ENCODE measurements at regions not wholly inside any gene's neighbourhood (a gene's known extent, or its start where the extent isn't known, plus 50 kb on each side); places are given as distances from the start of the nearest gene placed in this dataset.
A peak's percentile ranks its signal among the peaks of the same experiment; 100 is the strongest.

DNA sequence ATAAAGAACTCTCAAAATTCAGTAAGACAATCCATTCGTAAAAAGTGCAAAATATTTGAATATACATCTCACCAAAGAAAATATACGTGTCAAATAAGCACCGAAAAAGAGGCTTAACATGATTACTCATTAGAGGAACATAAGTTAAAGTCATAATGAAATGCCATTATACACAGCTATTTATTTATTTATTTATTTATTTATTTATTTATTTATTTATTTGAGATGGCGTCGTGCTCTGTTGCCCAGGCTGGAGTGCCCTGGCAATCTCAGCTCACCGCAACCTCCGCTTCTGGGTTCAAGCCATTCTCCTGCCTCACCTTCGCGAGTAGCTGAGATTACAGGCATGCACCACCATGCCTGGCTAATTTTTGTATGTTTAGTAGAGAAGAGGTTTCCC is 203.6 kb upstream of the UBASH3B start:
- no peak overlapping the region for H3K27ac ChIP-seq
- WGBS (ENCODE audit: missing lambda C conversion rate) = 85% methylated on average over 9 of the region's 9 CpGs
- H3K4me3 ChIP-seq = no peak overlapping the region
- H3K4me2 ChIP-seq = no peak overlapping the region
- no peaks in the 10 kb centered on the region for H3K4me1 ChIP-seq
- CTCF ChIA-PET = interaction anchor here (1.2 kb wide), 1 partner anchor 462 kb away, joined by 5 read pairs; no protein-coding TSS in a partner anchor
- POLR2A ChIA-PET = no interaction called here
- ATAC-seq (no peak), DNase-seq (ENCODE audit: low read depth in 1 of 2, low spot score in 1 of 2) (no peak), FAIRE-seq (no peak)
- no peaks in the 10 kb centered on the region for H3K9me3 ChIP-seq
- TF ChIP-seq EHF (CRISPR knock-in tag; IDR thresholded peaks at IDR 0.05) (no peak), ZC3H11A (IDR thresholded peaks at IDR 0.05) (peak; percentile 83)

DNA sequence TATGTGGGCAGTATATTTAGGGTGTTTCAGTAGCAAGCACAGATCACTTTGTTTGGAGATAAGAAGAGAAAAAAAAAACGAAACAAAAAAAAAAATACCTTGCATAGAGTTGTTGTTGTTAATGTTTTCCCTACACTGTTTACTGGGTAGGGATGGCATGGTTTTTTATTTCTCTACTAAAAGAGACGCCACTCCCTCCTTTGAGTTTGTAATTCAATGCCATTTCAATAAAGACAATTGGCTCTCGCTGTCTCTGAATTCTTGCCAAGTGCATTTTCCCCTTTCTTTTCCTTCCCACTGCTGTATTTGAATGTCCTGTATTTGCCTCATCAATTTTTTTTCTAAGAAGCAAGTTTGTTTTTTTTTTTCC is 213.9 kb upstream of the UBASH3B start:
- POLR2A ChIA-PET = interaction anchor here (0.6 kb wide), 1 partner anchor 116 kb away, joined by 9 read pairs; no protein-coding TSS in a partner anchor
- Histone ChIP-seq H3K4me1 (peaks cover 18% of the 10 kb centered on the region), H3K4me3 (0 out of 3 replicates have a peak overlapping the region, but pooled peaks have one; percentile 52), H3K27ac (peak overlapping the region; percentile 80 to 85; a peak in 5 of 6 replicates), H3K9me3 (no peaks in the 10 kb centered on the region), H3K4me2 (peak overlapping the region; percentile 87)
- CTCF ChIA-PET = interaction anchor here (1.0 kb wide), 1 partner anchor 14 kb away, joined by 3 read pairs; no protein-coding TSS in a partner anchor
- ATAC-seq (no peak), DNase-seq (ENCODE audit: low read depth in 1 of 2, low spot score in 1 of 2) (no peak), FAIRE-seq (no peak)
- TF ChIP-seq EHF (CRISPR knock-in tag; IDR thresholded peaks at IDR 0.05) (no peak), JUNB (IDR thresholded peaks at IDR 0.05) (no peak), JUN (IDR thresholded peaks at IDR 0.05) (no peak)
- TF ChIP-seq, protein P1, sequence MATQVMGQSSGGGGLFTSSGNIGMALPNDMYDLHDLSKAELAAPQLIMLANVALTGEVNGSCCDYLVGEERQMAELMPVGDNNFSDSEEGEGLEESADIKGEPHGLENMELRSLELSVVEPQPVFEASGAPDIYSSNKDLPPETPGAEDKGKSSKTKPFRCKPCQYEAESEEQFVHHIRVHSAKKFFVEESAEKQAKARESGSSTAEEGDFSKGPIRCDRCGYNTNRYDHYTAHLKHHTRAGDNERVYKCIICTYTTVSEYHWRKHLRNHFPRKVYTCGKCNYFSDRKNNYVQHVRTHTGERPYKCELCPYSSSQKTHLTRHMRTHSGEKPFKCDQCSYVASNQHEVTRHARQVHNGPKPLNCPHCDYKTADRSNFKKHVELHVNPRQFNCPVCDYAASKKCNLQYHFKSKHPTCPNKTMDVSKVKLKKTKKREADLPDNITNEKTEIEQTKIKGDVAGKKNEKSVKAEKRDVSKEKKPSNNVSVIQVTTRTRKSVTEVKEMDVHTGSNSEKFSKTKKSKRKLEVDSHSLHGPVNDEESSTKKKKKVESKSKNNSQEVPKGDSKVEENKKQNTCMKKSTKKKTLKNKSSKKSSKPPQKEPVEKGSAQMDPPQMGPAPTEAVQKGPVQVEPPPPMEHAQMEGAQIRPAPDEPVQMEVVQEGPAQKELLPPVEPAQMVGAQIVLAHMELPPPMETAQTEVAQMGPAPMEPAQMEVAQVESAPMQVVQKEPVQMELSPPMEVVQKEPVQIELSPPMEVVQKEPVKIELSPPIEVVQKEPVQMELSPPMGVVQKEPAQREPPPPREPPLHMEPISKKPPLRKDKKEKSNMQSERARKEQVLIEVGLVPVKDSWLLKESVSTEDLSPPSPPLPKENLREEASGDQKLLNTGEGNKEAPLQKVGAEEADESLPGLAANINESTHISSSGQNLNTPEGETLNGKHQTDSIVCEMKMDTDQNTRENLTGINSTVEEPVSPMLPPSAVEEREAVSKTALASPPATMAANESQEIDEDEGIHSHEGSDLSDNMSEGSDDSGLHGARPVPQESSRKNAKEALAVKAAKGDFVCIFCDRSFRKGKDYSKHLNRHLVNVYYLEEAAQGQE (IDR thresholded peaks at IDR 0.05) = no peak
- TF ChIP-seq, protein P2, sequence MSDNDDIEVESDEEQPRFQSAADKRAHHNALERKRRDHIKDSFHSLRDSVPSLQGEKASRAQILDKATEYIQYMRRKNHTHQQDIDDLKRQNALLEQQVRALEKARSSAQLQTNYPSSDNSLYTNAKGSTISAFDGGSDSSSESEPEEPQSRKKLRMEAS (IDR thresholded peaks at IDR 0.05) = 0 out of 2 replicates have a peak, but pooled peaks have one; percentile 0
- 23% methylated on average over 3 of the region's 3 CpGs for WGBS (ENCODE audit: missing lambda C conversion rate)

DNA sequence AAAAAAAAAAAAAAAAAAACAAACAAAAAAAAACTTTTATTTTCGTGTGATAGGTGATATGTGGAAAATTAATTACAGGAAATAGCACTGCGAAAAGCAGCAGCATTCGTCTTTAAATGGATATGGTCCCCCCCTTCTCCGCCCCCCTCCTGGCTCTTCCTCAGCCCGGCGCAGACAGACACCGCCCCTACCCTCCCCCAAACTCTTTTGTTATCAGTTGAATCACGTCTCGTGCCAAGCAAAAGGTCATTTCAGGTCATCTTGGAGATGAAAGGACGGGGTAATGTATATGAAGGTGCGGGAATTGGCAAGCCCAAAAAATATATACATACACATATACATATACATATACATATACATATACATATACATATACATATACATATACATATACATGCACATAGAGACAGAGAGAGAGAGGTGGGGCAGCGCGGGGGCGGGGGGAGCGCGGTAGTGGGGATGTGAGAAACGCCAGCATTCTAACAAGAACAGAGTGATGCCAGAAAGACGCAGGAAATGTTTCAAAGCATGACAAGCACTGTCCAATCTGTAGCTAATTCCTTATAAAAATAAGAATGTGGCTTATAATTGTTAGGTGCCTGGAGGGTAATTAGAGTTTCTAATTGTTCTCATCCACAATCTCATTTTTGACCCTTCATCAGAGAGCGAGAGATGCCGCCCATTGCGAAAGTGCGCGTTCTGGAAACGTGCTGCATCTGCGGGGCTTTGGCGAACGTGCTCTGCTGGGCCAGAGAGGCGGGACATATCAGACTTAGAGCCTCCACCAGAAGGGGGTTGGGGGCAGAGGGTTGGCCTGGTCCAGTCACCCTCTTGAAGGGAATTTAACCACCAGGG is 214.5 kb upstream of the UBASH3B start:
- WGBS (ENCODE audit: missing lambda C conversion rate) = 16% methylated on average over 28 of the region's 28 CpGs
- Histone ChIP-seq H3K4me2 (peak overlapping the region; percentile 87), H3K4me3 (peak overlapping the region; percentile 52), H3K27ac (peak overlapping the region; percentile 80 to 85), H3K9me3 (no peaks in the 10 kb centered on the region), H3K4me1 (peaks cover 18% of the 10 kb centered on the region)
- POLR2A ChIA-PET = interaction anchor here (0.7 to 1.6 kb wide), 2 partner anchors 18 to 28 kb away, joined by 7 to 10 read pairs; no protein-coding TSS in a partner anchor
- DNase-seq (ENCODE audit: low read depth in 1 of 2, low spot score in 1 of 2) (peak in 1 of 2 experiments; percentile 29), FAIRE-seq (no peak), ATAC-seq (peak in 1 of 2 experiments; percentile 58; a peak in 3 of 6 replicates)
- CTCF ChIA-PET = no interaction called here
- TF ChIP-seq CEBPB (IDR thresholded peaks at IDR 0.05) (peak in 1 of 2 experiments; percentile 56; a peak in 2 of 4 replicates), RCOR1 (IDR thresholded peaks at IDR 0.05; ENCODE audit: low read depth, low read length) (no peak), RARB (CRISPR knock-in tag; IDR thresholded peaks at IDR 0.05) (no peak), POLR2A (IDR thresholded peaks at IDR 0.05; ENCODE audit: low read length) (no peak), RFX5 (IDR thresholded peaks at IDR 0.05) (no peak), BHLHE40 (IDR thresholded peaks at IDR 0.05; ENCODE audit: low read depth, low read length) (peak; percentile 62; the same call in 1 of the 2 replicates), PHF8 (IDR thresholded peaks at IDR 0.05; ENCODE audit: borderline replicate concordance, low read depth) (no peak)
- TF ChIP-seq, protein P2 (IDR thresholded peaks at IDR 0.05) = peak; percentile 19; the same call in 1 of the 2 replicates
- TF ChIP-seq, protein P3, sequence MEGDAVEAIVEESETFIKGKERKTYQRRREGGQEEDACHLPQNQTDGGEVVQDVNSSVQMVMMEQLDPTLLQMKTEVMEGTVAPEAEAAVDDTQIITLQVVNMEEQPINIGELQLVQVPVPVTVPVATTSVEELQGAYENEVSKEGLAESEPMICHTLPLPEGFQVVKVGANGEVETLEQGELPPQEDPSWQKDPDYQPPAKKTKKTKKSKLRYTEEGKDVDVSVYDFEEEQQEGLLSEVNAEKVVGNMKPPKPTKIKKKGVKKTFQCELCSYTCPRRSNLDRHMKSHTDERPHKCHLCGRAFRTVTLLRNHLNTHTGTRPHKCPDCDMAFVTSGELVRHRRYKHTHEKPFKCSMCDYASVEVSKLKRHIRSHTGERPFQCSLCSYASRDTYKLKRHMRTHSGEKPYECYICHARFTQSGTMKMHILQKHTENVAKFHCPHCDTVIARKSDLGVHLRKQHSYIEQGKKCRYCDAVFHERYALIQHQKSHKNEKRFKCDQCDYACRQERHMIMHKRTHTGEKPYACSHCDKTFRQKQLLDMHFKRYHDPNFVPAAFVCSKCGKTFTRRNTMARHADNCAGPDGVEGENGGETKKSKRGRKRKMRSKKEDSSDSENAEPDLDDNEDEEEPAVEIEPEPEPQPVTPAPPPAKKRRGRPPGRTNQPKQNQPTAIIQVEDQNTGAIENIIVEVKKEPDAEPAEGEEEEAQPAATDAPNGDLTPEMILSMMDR (IDR thresholded peaks at IDR 0.05) = no peak

All from A549 (cell line).